ENCODE measurements at regions not wholly inside any gene's neighbourhood (a gene's known extent, or its start where the extent isn't known, plus 50 kb on each side); places are given as distances from the start of the nearest gene placed in this dataset.

DNA sequence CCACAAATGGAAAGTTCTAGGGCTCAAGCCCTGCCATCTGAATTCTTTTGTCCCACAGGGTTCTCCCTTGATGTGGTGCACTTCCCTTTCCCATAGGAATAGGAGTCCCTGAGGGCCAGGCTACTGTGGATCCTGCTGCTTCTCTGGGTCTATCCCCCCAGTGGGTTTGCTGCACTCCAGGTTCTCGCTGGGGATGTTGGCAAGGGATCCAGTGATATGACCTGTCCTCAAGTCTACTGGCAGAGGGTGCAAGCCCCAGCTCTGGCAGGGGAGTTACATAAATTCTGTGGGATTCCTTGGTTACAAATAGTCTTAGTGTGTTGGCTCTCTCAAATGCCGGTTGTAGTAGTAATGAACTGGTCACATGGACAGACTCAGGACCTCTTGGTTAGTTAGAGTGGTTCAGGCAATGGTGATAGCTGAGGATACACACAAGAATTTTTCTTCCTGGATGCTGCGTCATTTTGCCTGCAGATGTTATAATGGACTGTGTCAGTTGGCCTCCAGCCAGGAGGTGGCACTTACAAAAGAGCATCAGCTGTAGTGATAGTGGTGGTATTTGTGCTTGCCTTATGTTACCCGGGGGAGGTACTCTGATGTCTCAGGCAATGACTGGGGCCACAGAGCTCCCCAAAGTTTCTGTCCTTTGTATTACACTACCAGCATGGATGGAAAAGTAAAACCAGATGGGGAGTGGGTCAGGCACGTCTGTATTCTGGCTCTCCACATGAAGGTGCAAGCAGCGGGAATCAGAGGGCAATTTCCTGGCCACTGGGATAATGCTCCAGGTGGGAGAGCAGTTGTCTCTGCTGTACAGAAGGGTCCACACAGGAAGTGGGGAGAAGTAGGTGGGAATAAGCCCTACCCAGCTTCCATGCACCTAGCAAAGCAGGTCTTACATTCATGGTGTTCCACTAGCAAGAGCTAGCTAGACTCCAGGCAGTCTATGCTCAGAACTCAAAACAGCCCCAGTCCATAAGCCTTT, 267.9 kb downstream of the SOX11 start:
- DNase-seq: no peak

DNA sequence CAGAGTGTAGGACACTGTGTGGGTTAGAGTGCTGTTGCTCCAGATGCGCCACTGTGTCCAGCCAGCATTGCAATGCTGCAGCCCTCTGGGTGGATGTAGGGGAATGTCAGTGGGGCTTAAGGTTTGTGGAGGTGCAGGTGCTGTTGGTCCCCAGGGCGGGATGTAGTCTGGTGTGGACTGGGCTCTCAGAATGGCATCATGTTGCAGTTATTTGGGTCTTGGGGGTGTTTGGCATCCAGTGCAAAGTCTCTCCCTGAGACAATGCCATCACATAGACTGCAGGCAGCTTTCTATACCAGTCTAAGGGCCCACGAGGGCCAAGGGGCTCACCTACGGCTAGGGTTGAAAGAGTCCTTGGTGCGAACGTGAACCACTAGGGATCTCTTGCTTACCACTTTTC, 275.3 kb downstream of the SOX11 start:
- no peak for DNase-seq

DNA sequence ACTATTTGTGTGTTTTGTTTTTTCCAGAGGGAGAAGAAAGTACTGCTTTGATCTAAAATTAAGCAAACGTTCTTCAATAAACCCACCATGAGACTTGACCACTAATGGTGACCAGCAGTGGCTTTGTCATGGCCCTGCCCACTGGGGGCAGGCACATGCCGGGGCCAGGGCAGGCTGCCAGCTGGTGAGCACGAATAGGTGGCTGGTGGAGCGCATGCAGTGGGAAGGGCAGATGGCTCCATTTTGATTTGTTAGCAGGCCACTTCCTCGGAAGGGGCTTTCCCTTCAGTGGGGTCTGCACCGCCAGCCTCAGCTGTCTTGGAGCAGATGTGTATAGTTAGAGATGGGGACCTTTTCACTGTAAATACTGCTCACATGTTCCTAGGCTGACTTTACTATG, 277.1 kb downstream of the SOX11 start:
- no peak for DNase-seq

DNA sequence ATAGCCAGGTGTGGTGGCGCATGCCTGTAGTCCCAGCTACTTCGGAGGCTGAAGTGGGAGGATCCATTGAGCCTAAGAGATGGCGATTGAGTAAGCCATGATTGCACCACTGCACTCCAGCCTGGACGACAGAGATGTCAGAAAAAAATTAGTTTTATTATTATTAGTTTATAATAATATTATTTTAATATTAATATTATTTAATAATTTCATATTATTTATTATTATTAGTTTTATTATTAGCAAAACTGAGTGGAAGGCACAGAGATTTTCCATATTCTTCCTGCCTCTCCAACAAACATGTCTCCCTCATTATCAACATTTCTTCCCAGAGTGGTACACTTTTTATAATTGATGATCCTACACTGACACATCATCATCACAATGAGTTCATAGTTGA, 278.2 kb downstream of the SOX11 start:
- DNase-seq: no peak

DNA sequence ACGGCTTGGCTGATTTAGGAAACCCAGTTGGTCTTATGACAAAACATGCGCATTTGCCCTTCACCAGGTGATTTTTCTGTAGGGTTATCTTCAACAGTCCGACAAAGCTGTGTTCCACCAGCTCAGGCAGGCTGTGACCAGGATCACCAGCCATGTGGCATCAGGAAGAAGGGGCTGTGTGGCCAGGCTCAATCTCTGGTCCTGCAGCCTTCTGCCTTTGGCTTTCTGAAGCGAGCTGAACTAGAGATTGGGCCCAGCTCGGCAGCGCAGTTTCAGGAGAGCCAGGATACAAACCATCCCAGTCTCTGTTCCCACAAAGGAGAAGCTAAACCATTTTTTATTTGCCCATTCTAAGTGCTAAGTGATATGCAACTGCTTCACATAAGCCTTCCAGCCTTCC, 282.3 kb downstream of the SOX11 start:
- DNase-seq: no peak

DNA sequence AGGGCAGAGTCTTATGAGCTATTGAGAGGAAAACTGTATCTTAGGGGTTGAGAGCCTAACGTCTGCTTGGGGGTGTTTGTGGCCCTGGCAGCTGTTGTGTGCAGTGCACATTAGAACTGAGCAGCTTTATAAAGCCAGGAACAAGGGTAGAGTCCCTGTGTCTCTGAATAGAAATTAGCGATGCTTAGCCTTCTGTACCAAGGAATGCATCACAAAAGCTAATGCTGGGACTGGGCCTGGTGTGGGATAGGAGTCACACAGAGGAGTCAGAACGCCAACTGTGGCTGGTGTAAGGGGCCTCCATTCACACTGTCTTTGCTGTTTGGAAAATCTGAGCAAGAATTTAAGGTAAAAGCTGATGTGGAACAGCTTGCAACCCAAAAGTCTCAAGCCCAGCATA, 283.2 kb downstream of the SOX11 start:
- DNase-seq: no peak

DNA sequence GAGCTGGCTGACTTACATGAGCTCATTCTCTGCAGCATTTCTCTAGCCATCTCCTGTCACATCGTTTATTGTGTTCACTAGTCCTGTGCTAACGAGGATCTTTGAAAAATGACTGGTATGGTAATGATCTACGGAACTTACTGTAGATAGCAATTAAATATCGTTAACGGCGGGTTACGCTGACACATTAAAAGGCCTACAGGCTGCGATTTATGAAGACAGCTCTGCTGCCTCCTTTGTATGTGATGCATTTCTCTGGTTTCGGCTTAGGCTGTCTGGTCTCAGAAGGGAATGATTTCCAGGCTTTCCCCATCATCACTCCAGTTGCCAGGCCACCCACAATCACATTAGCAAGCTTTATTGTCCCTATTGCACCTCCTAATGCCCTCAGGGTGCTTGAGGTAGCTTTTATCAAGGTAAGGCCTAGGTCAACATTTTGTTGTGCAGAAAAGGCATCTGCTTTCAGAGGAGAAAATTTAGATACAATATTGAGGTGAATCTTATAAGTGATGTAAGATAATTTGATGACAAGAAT, 284.4 kb downstream of the SOX11 start:
- DNase-seq: no peak

DNA sequence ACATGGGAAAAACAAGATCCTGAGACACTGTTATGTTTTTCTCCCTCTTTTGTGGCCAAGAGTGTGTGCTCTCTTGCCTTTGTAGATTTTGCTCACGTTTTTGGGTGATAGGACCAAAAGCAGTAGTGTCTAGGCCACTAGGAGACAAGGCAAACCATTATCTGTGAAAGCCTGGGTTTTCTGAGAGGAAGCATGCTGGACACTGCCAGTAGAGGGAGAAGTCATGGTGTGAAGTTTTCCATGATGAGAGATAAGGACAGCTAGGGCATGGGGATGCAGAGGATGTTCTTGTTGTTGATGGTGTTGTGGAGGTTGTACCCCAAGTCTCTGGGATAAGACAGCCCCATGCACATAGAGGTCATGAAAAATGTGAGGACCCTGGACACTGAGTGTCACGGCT, 285.3 kb downstream of the SOX11 start:
- DNase-seq: no peak

DNA sequence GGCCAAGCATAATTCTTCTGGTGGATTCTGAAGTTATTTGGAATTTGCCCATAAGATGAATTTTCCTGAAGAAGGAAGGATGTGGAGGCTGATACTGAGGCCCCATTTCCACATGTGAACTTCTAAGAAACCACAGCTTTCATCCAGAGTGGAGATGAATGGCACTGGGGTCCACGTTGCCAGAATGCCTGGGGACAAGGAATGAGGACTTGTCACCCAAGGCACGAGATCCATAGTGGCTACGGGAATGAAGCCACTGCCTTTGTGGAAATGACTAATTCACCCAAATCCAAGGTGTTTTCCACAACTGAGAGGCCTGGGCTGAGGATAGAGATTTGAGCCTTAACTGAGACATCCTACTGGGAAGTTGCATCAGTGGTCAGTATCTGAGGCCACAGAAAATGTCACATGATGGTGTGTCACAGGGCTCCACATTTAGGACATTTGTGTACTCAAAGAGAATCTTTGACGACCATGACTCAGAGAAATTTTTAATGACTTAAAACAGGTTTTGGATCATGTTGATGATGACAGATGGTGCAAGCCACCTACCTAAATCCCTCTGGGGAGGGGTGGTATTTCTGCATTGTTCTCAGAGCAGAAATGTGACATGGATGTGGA, 286.1 kb downstream of the SOX11 start:
- DNase-seq: no peak

DNA sequence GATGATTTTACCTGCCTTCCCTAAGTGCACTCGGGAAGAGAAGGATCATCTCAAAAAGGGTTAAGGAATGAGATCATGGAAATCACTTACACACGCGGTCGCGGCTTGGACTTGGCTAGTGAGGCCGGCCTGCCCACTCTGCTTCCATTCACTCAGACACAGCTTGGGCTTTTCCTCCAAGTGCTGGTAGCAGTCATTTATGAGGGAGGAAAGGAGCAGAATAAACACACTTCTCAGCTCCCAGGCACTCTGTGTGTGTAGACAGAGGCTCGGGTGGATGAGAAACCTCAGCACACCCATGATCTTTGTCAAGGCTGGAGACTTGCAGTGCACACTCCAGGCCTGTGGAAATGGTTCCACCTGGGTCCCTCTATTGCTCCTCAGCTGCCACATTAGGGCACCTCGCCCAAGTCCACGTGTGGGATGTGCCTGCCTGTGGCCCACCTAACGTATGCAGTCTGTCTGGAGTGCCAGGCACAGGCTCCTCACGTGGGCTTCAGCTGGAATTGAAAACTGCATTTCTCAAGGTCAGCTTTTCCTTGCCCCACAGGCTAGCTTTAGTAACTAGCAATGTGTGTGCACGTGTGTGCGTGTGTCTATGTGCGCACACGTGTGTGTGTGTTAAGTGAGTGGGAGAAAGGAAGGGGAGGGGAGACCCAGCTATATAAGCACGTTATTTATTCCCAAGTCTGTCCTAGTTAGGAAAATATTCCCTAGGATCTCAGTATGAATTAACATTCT, 288.4 kb downstream of the SOX11 start:
- DNase-seq: no peak

DNA sequence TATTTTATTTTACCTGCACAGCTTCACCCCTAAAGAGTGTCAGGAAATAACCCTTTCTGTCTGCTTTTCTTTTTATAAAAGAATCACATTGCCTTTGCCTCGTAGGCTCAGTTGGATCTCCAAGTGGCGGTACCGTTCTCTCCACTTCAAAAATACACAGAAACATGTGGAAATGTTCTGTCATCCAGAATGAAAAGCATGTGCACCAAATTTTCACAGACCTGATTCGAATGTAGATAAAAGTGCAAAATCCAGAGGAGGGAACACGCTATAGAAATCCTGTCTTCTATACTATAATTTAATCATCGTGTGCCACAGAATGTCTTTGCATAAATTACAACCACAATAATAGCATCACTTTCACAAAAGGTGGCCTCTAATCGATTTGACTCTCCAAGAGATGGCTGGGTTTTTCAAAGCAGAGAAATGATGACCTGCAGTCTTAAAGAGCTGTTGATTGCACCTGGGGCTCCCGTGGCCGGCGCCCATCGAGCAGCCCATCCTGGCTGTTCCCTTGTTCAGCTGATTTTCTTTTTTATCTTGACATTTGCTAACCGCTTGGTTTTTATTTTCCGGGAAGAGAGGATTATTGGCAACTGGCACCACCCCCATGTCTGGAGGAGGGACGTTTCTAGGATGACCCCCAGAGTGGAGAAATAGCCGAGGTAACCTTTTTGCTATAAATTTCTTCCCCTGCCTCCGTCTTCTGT, 290.2 kb downstream of the SOX11 start:
- no peak for DNase-seq

DNA sequence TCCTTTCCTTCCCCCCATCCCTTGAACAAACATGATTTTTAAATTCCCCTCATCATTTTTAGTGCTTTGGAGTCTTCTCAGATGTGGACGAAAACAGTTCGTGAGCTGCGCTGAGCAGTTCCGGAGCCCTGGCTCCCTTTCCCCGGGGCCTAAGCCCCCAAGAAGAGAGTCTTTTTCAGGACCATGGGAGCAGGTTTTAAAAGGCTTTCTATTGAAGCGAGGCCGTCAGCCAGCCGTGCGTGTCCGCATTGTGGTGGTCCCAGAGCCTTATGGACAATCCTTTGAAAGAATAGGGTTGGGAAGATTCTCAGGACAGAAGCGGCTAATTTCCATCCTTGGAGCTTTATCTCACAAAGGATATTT, 290.7 kb downstream of the SOX11 start:
- no peak for DNase-seq

DNA sequence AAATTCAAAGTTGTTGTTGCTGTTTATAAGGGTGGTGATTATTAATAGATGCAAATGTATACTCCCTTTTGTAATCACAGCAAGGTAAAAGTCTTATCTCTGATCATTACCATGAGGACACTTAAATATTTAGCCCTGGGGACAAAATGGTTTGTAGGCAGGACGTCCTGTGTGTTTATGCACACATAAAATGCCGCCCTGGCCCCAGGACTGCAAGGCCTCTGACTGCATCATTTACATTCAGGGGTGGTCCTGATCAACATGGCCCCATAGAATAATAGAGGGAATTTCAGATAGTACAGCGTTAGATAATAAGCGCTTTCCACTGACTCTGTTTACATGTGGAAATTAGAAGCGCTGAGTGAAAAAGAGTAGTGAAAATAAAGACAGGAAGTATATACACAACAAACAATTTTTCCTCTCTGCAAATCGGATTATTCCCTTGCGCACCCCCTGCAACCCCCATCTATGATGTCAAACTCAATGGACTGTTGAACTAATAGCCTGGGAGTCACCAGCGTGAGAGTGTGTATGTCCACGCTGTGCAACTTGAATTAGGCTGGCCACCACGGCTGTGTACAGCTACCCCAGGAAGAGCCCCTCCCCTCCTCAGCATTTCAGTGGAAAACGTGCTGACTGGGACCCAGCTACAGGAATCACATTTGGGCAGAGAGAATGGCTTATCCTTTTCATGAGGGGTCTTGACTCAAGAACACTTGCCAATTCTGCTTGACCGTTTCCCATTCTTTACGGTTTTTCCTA, 291.5 kb downstream of the SOX11 start:
- DNase-seq: no peak

DNA sequence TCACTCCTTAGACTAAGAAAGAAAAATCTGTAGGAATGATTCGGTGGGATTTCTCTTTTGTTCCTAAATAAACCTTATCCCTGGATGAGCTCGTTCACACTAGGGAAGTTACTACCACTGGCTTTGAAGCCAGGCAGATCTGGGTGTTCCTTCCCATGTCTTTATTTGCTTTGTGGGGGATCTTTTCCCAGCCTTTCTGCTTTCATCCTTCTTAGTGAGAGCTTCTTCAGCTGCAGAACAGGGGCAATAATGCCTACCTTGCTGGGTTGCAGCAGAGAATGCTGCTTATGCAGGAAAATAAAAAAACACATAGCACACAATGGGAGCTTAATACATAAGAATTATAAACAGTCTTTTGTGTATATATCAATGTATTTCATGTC, 292.1 kb downstream of the SOX11 start:
- no peak for DNase-seq

DNA sequence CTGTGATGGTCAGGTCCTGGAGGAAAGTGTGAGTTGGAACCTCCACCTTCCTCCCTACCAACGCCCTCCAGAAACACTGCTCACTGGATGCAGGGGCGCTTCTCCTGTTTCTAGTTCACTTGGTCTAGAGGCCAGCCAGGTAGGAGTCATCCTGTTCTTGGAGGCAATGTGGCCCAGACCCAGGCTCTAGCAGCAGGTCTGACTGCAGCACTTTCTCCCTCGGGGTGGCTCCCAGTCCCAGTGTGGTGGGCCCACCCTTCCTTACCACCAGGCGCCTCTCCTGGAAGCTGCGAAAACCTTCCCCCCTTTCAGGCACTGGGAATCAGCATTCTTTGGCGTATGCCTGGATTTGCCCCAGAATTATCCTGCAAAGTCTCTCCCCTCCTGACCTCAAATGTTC, 292.8 kb downstream of the SOX11 start:
- no peak for DNase-seq

DNA sequence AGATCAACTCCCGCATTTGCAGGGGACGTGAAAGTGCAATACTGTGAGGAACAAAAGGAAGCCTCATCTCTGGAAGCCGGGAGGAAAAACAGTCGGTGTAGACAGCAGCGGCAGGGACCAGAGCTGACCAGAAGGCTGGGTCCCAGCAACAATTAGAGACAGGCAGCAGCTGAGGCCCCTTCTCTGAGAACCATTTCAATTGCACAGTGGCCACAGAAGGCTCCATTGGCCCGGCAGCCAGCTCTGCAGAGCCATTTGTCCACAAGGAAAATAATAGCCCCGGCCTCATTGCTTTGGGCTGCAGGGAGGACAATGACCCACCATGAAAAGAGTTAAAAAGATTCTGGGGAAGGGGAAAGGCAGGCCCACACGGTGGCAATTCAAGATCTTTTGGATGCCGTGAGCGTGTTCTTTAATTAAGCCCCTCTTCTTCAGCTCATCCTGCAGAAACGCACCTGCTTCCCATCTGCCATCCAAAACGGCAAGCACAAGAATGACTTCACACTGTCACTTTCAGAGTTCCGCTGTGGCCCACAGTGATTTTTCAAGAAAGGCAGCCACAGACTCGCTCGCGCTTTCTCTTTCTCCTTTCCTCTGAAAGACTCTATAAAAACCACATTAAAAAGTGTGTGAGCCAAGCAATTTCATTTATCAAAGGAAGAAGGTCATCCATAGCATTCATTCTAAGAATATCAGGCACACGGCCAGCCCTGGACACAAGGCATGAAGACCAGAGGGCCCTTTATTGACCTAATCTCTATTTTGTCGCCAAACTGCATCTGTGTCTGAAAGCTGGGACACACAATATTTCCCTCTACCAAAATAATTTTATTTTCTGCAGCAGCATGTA, 293.6 kb downstream of the SOX11 start:
- DNase-seq: no peak

DNA sequence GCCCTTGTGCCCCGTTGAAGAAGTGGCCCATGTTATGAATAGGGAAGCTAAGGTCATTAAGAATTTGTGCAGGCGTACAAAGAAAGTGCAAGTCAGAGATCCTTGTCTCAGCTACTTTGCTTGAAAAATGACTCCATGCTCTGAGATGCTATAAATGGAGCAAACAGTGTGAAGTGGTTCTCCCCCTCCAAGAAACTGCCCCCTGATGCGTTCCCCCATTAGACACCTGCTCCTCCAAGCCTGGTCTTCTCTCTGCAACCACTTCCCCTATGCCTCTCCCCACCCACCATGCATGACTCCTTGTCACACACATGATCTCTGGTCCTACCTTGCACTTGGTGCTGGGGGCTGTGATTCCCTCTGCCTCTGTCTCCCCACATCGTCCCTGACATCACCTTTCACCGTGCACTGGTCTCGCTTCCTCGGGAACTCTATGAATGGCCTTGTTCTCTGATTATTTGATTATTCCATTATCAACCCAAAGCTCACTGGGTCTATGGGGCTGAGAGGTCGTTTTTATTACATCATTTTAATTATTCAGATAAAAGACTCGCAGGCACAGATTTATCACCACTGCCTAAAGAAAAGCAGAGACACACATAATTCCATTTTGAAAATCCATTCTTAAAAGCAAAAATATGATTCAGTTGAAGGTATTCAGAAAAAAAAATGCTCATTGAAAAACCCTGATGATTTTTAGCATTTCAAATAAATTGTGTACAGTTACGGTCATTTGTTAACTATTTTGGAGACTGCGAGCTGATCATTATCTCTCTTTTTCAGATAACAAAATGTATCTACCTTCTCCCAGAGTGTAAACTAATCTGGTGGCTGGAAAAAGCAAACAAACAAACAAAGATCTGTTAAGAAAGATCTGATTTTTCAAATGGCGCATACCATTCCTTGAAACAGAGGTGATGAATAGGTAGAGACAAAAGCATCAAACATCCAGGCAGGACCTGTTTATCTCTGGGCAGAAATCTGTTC, 294.9 kb downstream of the SOX11 start:
- no peak for DNase-seq

DNA sequence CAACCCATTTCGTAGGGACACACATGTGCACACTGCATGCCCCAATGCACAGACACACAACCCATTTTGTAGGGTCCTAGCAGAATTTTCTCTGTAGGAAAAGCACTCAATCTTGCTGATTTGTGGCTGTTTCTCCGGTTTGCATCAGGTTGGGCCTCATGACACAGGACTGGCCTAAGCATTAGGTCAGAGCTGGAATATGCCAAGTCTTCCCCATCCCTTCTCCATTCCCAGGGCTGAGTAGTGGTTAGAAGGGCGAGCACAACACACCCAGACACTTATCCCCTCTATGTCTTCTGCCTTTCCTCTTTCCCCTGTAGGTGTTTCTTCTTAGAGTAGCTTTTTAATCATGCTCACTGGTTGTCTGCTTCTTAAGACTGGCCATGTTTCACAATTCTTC, 295.9 kb downstream of the SOX11 start:
- DNase-seq: no peak

DNA sequence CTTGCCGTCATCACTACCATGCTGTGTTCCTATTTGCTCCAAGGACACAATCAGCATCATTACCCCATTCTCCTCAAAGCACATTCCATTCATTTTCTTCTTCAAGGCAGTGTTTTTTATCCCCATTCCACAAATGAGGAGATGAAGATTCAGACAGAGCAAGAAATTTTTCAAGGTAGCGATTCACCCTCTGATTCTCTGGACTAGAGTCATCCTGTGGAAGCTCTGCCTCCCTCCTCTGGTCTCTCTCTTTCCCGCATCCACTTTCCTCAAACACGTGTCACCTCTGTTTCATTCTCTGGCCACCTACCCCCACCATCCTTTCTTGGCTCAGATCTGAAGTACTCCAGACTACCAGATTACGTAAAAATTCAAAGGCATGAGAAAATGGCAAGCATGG, 297.9 kb downstream of the SOX11 start:
- no peak for DNase-seq

Data from cerebellar nuclear complex (tissue), 1 donor.